SK-N-SH treated with all-trans-retinoic acid at 6 μM for 48 hours (cell line): ENCODE measurements at regions not wholly inside any gene's neighbourhood (a gene's known extent, or its start where the extent isn't known, plus 50 kb on each side); places are given as distances from the start of the nearest gene placed in this dataset.

Source experiments
- ATAC-seq: fragments of 200-7000 bp; cut with Tn5 transposase; 3 replicates; pipeline ENCODE4 v1.9.1; 2020; ENCODE audit warnings: mild to moderate bottlenecking, moderate library complexity
- ARNTL ChIP-seq: fragments of 450-650 bp; formaldehyde crosslinking; IDR thresholded peaks from 2 replicates; pipeline ENCODE4 v1.5.0; 2020; ENCODE audit warnings: low read depth, mild to moderate bottlenecking, moderate library complexity, borderline replicate concordance
- BACH2 ChIP-seq: fragments of 250-450 bp; sonication (Bioruptor Pico); IDR thresholded peaks from 2 replicates; pipeline ENCODE4 v1.9.0; 2021; ENCODE audit warnings: mild to moderate bottlenecking, borderline replicate concordance
- CREB5 ChIP-seq: fragments of 250-450 bp; sonication (Bioruptor Pico); IDR thresholded peaks from 2 replicates; pipeline ENCODE4 v1.5.1; 2020; ENCODE audit warnings: low read depth, mild to moderate bottlenecking, moderate library complexity
- CSRNP3 ChIP-seq: fragments of 250-450 bp; sonication (Bioruptor Pico); IDR thresholded peaks from 2 replicates; pipeline ENCODE4 v1.5.1; 2021; ENCODE audit warnings: mild to moderate bottlenecking, moderate library complexity
- GLIS3 ChIP-seq: fragments of 250-450 bp; sonication (Bioruptor Pico); IDR thresholded peaks from 2 replicates; pipeline ENCODE4 v1.5.0; 2020; ENCODE audit warnings: mild to moderate bottlenecking, moderate library complexity
- ISL1 ChIP-seq: fragments of 250-450 bp; sonication (Bioruptor Pico); IDR thresholded peaks from 2 replicates; pipeline ENCODE4 v2.1.2; 2022; ENCODE audit warnings: mild to moderate bottlenecking, moderate library complexity
- POU6F1 ChIP-seq: fragments of 250-450 bp; sonication (Bioruptor Pico); IDR thresholded peaks from 2 replicates; pipeline ENCODE4 v1.8.0; 2021; ENCODE audit warnings: low read depth, mild to moderate bottlenecking, moderate library complexity, borderline replicate concordance
- PPARA ChIP-seq: fragments of 250-450 bp; sonication (Bioruptor Pico); IDR thresholded peaks from 2 replicates; pipeline ENCODE4 v1.5.0; 2020; ENCODE audit warnings: mild to moderate bottlenecking, borderline replicate concordance
- RARB ChIP-seq: fragments of 250-450 bp; sonication (Bioruptor Pico); IDR thresholded peaks from 2 replicates; pipeline ENCODE4 v1.8.0; 2021; ENCODE audit warnings: mild to moderate bottlenecking, moderate library complexity
- SNAI2 ChIP-seq: fragments of 250-450 bp; sonication (Bioruptor Pico); IDR thresholded peaks from 2 replicates; pipeline ENCODE4 v1.5.0; 2020; ENCODE audit warnings: mild to moderate bottlenecking, moderate library complexity
- TCF4 ChIP-seq: fragments of 250-450 bp; sonication (Bioruptor Pico); IDR thresholded peaks from 2 replicates; pipeline ENCODE4 v1.8.0; 2021; ENCODE audit warnings: mild to moderate bottlenecking, moderate library complexity, borderline replicate concordance
- TOX ChIP-seq: fragments of 250-450 bp; sonication (Bioruptor Pico); IDR thresholded peaks from 2 replicates; pipeline ENCODE4 v1.8.0; 2021; ENCODE audit warnings: mild to moderate bottlenecking, moderate library complexity, borderline replicate concordance
- TSHZ2 ChIP-seq: fragments of 250-450 bp; sonication (Bioruptor Pico); IDR thresholded peaks from 2 replicates; pipeline ENCODE4 v1.5.0; 2020; ENCODE audit warnings: mild to moderate bottlenecking, moderate library complexity
- ZC3H10 ChIP-seq: fragments of 250-450 bp; sonication (Bioruptor Pico); IDR thresholded peaks from 2 replicates; pipeline ENCODE4 v1.5.1; 2021; ENCODE audit warnings: mild to moderate bottlenecking, moderate library complexity
- ZNF565 ChIP-seq: fragments of 450-650 bp; formaldehyde crosslinking; conservative IDR thresholded peaks from 2 replicates; pipeline ENCODE4 v1.5.0; 2020; ENCODE audit warnings: low read depth, mild to moderate bottlenecking, moderate library complexity
- ZNF70 ChIP-seq: fragments of 450-650 bp; formaldehyde crosslinking; IDR thresholded peaks from 2 replicates; pipeline ENCODE4 v1.5.0; 2020; ENCODE audit warnings: mild to moderate bottlenecking, moderate library complexity
- ZNF8 ChIP-seq: fragments of 450-650 bp; formaldehyde crosslinking; IDR thresholded peaks from 2 replicates; pipeline ENCODE4 v1.5.0; 2020; ENCODE audit warnings: mild to moderate bottlenecking, moderate library complexity
- TF ChIP-seq, protein P1 (sequence below): fragments of 250-450 bp; sonication (Bioruptor Pico); IDR thresholded peaks from 2 replicates; pipeline ENCODE4 v1.8.0; 2020; ENCODE audit warnings: mild to moderate bottlenecking, moderate library complexity, borderline replicate concordance

- TF ChIP-seq ISL1 (CRISPR knock-in tag) (no peak), PPARA (CRISPR knock-in tag) (no peak), TSHZ2 (no peak), TCF4 (CRISPR knock-in tag) (no peak), ZNF70 (CRISPR knock-in tag) (no peak), ZNF565 (CRISPR knock-in tag) (no peak), CREB5 (no peak), POU6F1 (no peak), BACH2 (CRISPR knock-in tag) (no peak), GLIS3 (CRISPR knock-in tag) (no peak), RARB (CRISPR knock-in tag) (no peak), SNAI2 (CRISPR knock-in tag) (no peak), TOX (CRISPR knock-in tag) (no peak)
- TF ChIP-seq, protein P1, sequence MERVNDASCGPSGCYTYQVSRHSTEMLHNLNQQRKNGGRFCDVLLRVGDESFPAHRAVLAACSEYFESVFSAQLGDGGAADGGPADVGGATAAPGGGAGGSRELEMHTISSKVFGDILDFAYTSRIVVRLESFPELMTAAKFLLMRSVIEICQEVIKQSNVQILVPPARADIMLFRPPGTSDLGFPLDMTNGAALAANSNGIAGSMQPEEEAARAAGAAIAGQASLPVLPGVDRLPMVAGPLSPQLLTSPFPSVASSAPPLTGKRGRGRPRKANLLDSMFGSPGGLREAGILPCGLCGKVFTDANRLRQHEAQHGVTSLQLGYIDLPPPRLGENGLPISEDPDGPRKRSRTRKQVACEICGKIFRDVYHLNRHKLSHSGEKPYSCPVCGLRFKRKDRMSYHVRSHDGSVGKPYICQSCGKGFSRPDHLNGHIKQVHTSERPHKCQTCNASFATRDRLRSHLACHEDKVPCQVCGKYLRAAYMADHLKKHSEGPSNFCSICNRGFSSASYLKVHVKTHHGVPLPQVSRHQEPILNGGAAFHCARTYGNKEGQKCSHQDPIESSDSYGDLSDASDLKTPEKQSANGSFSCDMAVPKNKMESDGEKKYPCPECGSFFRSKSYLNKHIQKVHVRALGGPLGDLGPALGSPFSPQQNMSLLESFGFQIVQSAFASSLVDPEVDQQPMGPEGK (CRISPR knock-in tag), result no peak
- ATAC-seq, result no peak
Observed at GRCh38 chr18:38930881-38931753, 1365.5 kb upstream of the CELF4 start.

GRCh38 chr18:38923540-38923939 lies 1357.9 kb upstream of the CELF4 start:
- no peak for ATAC-seq
- TF ChIP-seq ZNF565 (CRISPR knock-in tag) (no peak), CSRNP3 (CRISPR knock-in tag) (no peak), GLIS3 (CRISPR knock-in tag) (no peak), SNAI2 (CRISPR knock-in tag) (no peak), POU6F1 (no peak), ZC3H10 (CRISPR knock-in tag) (no peak), RARB (CRISPR knock-in tag) (no peak), ISL1 (CRISPR knock-in tag) (no peak)

DNA sequence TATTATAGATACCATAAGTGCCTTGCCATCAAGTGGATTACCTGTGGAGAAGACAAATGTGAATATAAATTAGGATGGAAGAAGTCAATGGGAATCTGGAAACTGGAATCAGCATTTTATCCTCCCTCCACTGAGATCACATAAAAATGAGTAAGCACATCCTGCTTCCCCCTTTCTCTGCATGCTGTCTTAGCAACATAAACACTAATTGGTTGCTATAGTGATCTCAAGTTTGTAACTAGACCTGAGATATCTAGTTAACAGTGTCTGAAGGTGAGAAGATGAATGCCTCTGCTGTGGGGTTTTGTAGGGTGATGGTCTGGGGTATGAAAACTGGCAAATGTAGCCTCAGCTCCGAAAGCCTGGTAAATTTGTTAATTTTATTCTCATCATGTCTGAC lies 1357.5 kb upstream of the CELF4 start:
- TF ChIP-seq TSHZ2 (no peak), ARNTL (CRISPR knock-in tag) (no peak), ZNF70 (CRISPR knock-in tag) (no peak), ZNF8 (no peak), TOX (CRISPR knock-in tag) (no peak), ISL1 (CRISPR knock-in tag) (no peak), ZC3H10 (CRISPR knock-in tag) (no peak), RARB (CRISPR knock-in tag) (no peak)
- TF ChIP-seq, protein P1 (CRISPR knock-in tag), result no peak
- TF ChIP-seq, all 23 proteins: peak for 0
- ATAC-seq, result no peak
